GM21723 (cell line): ENCODE measurements at regions not wholly inside any gene's neighbourhood (a gene's known extent, or its start where the extent isn't known, plus 50 kb on each side); places are given as distances from the start of the nearest gene placed in this dataset.

Experiments used
- ATAC-seq: cut with Tn5 transposase; IDR thresholded peaks from one replicate; pipeline ENCODE4 v1.9.1; 2021; ENCODE audit warnings: mild to moderate bottlenecking, moderate library complexity; ENCODE audit not compliant: unreplicated experiment

DNA sequence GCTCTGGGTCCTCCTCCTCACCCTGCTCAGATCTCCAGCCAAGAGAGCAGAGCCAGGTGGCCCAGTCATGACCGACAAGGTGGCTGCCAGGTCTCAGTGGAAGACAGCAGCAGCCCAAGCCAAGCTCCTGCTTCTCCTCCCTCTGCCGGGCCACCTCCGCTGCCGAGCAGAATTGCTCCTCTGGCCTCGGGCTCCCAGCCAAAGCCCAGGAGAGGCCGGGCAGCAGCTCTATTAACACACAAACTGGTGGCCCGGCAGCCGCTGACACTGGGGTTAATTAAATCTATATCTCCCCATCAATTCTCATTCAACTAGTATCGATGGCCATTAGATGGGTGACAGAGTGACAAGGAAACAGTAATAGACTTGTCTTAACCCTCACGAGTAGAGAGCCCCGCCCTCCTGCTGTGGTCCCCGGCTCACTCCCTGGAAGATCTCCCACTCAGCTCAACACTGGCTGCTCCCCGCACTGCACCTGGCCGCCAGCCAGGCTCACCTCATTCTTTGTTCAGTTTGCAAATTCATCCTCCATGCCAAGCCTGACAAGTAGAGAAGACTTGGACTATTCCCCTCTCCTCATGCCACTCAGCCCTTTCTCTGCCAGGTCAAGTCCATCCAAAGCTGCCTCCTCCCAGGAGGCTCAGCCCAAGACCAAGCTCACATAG lies 74.1 kb upstream of the UNC5B start:
- ATAC-seq, result no peak

DNA sequence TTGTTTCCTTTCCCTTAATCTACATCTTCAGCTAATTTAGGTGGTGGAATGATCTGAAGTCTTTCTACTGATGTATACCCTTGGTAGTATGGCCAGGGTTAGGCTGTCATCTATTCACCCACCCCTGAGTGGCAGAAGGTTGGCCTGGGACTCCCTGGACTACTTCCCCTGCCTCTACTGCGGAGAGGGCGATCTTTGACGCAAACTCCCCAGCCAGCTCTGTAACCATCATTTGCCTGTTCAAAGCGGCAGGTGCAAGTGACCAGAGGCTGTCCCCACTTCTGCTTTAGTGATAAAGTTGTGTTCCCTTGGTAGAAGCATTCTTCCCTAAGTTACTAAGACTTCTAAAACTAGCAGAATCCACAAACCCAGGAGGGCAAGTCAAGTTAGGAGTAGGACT lies 70.8 kb upstream of the UNC5B start:
- ATAC-seq, result no peak

DNA sequence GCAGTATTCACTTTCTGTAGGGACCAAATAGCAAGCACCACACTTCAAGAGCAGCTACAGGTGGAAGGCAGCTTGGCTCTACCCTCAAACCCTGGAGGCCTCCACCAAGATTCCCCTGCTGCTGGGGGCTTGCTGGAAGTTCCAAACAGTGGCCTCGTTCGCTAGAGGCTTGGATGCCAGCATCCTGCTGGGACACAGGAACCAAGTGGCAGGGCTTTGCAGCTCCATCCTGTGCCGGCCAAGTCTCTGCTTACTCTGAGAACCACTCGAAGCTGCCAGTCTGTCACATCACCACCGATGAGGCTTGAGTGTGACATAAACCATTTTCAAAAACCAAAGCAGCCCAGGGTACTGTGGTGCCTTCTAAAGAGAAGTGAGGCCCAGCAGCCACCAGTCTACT lies 69.2 kb upstream of the UNC5B start:
- no peak for ATAC-seq

DNA sequence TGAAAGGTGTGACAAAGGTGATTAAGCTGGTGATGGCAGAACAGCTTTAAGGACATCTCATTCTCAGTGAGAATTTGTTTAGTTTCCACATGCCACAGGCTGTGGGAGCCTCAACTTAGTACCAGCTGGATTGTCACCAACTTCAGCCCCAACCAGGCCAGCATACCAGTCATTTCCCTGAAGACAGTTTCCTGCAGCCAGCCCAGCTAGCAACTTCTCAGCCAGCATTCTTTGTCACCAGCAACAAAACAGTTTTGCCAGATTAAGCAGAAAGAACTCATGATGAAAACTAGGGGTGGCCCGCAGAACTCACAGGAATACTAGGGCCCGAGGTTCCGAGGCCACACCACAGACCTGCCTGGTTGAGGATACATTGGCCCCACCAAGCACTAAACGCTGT lies 68.8 kb upstream of the UNC5B start:
- no peak for ATAC-seq

DNA sequence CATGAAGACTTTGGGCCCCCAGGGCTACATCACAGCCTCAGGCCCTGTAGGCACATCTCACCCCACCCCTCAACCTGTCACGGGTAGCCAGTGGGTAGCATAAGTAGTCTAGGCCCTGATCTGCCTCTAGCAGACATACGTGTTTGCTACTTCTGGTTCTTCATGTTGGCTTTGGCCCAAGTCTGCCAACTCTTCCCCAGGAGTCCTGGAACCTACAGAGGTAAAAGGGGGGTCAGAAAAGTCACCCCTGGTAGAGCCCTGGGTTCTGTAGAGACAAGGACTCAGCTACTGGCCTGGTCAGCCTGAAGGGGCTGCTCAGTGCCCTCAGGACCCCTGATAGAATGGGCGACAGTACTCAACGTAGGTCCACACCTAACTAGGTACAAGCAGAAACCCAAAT lies 67.5 kb upstream of the UNC5B start:
- no peak for ATAC-seq

DNA sequence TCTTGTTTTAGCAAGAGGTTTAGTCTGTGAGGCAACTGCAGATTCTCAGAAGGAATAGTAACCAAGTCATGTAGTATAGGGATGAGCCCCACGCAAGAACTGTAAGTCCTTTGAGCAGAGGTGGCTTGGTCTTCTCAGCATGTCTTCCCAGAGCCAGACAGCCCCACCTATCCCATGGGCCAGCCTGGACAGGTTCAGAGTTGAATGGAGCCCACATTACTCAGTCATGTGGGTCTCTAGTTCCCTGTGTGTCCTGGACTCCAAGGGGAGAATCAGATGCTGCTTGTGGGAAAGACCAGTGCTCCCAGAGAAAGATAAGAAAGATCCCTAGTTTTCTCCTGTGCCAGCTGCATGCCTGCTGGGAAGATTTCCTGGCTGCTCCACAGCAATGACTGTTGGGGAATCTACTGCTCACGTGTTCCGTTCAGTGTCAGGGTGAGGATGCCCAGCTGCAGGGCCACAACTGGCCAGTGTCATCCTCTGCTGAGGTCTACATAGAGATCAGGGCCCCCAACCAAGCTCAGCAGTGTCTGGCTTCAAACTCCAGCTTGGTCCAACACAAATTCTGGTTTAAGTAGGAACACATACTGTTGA lies 66.9 kb upstream of the UNC5B start:
- ATAC-seq, result no peak

DNA sequence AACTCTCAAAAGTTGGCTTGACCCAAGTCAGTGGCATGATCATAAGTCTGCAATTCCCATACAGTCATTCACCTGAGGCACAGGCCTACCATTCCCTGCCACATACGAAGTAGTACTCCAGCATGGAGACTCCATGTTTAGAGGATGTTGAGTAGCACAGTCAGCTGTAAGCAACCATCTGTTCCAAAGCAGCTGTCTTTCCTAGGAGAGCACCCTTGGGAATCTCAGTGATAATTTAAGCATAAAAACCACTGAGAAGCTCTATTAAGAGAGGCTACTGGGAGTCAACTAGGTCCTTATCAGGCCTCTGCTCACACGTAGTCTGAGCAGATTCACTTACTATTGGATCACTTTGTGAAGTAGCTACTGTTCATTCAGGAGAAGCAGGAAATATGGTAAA lies 61.6 kb upstream of the UNC5B start:
- no peak for ATAC-seq

DNA sequence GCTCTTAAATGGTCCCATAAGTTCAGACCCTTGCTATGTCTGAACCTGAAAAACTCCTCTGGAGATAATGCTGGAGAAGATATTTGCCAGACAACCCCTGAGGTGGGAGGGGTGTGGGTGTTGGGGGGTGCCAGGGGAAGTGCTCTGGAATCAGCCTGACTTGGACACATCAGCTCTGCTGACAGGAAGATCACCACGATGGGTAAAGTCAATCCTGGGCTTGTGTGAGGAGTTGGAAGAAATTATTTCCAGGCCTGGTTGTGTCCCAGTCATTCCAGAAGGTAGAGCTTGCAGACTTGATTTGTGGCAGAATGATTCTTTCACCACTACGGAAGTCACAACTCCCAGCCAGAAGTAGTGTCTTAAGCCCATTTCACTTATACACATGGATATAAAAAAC lies 60.3 kb upstream of the UNC5B start:
- ATAC-seq, result no peak

DNA sequence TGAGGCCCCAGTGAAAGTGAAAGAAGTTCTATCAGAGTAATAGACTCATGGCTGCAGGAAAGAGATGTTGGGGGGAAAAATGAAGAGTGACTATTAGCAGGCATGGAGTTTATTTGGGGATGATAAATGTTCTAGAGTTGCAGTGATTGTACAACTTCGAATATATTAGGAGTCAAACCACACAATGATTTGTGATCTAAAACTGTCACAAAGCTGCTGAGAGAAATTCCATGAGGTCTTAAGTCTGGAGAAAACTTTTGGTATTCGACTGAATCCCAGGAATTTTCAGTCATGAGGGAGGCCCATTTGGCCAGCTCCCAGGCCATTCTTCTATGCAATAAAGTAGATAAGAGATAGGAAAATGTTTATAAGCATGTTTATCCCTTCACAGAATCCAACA lies 55.9 kb upstream of the UNC5B start:
- no peak for ATAC-seq

DNA sequence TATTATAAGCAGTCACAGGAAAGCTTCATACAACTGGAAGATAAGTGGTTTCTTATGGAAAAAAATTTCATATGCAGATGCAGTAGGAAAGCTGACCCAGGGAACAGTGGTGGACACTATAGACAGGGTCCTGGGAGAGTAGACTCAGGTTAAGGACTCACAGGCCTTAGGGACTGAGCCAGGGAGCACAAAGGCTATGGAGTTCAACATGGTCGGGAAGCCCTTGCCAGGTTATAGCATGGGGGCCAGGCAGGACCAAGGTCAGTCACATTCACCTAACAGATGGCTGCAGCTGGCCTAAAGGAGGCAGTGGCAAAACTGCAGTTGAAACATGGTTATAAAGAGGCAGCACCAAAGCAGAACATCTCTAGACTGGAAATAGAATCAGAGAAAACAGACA lies 54.9 kb upstream of the UNC5B start:
- ATAC-seq, result no peak

DNA sequence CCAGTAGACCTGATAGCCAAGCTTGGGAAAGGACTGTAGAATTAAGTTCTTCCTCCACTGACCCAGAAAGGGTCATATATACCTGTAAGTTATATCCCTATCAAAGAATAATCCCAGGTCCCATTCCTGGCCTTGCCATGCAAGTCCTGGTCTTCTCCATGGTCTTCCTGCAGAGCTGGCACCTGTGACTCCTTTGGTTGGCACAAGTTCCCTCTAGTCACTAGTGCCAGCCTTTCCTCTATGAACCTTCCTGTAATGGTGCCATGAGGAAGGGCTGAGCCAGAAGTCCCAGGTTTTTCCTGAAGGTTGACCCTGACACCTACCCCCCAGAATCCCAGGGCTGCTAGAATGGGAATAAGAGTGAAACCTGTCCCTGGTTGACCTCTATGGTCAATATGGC lies 54.1 kb upstream of the UNC5B start:
- ATAC-seq, result no peak

DNA sequence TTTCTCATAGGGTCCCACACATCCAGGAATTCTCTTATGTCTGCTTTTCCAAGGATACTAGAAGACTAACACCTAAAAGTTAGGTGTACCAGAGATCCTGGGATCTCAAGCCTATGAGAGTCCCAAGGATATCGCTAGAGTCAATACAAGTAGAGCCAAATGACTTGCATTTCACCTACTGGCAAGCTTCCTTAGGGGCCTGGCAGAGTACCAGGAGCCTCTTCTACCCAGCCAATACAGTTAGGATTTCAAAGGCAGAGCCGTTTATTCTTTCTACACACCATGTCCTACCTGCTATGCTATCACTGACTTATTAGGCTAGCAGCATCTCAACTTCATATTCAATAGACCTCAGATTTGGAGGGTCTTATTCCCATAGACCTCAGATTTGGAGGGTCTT lies 53.5 kb upstream of the UNC5B start:
- ATAC-seq, result no peak

DNA sequence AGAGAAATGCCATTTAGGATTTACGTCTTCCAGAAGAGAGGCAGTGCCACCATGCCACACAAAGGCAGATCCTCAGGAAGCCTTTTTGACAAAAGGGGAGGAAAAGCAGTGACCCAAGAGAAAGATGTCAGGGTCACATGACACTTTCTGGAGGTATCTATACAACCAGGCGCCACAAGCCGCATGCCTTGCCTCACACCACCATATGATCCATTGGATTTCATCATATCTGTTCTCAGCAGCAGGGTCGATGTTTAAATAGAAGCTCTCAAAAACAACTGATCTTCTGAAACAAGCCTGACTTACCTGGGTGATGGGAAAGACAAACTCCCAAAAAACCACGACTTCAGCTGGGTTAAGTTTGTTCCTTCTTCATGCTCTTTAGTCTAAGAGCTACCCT lies 52.5 kb upstream of the UNC5B start:
- ATAC-seq, result no peak

DNA sequence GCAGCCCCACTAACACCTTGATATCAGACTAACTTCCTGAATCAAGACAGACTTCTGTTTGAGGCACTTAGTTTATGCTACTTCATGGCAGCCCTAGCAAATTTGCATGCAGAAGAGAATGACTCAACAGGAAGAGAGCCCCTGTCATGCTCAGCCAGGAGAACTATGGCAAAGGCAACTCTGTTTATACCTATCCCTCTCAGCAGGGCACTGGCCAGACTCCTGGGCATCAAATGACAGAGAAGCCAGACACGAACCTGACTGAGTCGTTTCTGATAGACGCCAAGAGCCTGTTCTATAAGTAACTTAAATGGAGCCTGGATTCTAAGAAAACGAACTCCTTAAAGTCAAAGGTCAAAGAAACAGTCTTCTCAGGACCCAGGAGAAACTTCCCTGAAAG lies 50.9 kb upstream of the UNC5B start:
- no peak for ATAC-seq
